Hematopoietic multipotent progenitor cell (in vitro differentiated cells): ENCODE measurements at regions not wholly inside any gene's neighbourhood (a gene's known extent, or its start where the extent isn't known, plus 50 kb on each side); places are given as distances from the start of the nearest gene placed in this dataset.
A peak's percentile ranks its signal among the peaks of the same experiment; 100 is the strongest.
"Not testable (repeated sequence)": the region's sequence is repeated elsewhere in the genome, so short reads cannot be mapped to it uniquely, and the experiment has no call there.

ENCODE experiments used
- DNase-seq, 3 donors: peaks; one replicate each; pipeline ENCODE4 v3.0.0-alpha.2; 2011 to 2015; ENCODE audit warnings: low read depth in 2 of 3, low spot score in 2 of 3

- not testable (repeated sequence) for DNase-seq
Measured at GRCh38 chr15:93343402-93343801, 254.4 kb upstream of the RGMA start.

GRCh38 chr15:93341164-93341563 lies 252.2 kb upstream of the RGMA start:
- DNase-seq = no peak

- no peak for DNase-seq
Measured at GRCh38 chr15:93340406-93340805, 251.4 kb upstream of the RGMA start.

- DNase-seq = peak in 1 of 3 donors; percentile 16
Measured at GRCh38 chr15:93333796-93334195, 244.8 kb upstream of the RGMA start.

GRCh38 chr15:93333126-93333525 lies 244.1 kb upstream of the RGMA start:
- DNase-seq = not testable (repeated sequence)

- DNase-seq = no peak
Measured at GRCh38 chr15:93332168-93332553, 243.2 kb upstream of the RGMA start.

- DNase-seq = no peak
Measured at GRCh38 chr15:93331545-93332167, 242.6 kb upstream of the RGMA start.

GRCh38 chr15:93330912-93331544 lies 242.0 kb upstream of the RGMA start:
- no peak for DNase-seq

- DNase-seq = no peak
Measured at GRCh38 chr15:93327364-93327763, 238.4 kb upstream of the RGMA start.

GRCh38 chr15:93324186-93324975 lies 235.4 kb upstream of the RGMA start:
- no peak for DNase-seq

GRCh38 chr15:93321881-93322282 lies 232.9 kb upstream of the RGMA start:
- no peak for DNase-seq

GRCh38 chr15:93319121-93319814 lies 230.3 kb upstream of the RGMA start:
- no peak for DNase-seq

GRCh38 chr15:93317772-93318171 lies 228.8 kb upstream of the RGMA start:
- no peak for DNase-seq

- no peak for DNase-seq
Measured at GRCh38 chr15:93314245-93314644, 225.2 kb upstream of the RGMA start.

GRCh38 chr15:93312891-93313486 lies 224.0 kb upstream of the RGMA start:
- no peak for DNase-seq

- no peak for DNase-seq
Measured at GRCh38 chr15:93311620-93312019, 222.6 kb upstream of the RGMA start.

GRCh38 chr15:93308026-93308690 lies 219.1 kb upstream of the RGMA start:
- no peak for DNase-seq

GRCh38 chr15:93307513-93307912 lies 218.5 kb upstream of the RGMA start:
- no peak for DNase-seq

GRCh38 chr15:93305306-93305705 lies 216.3 kb upstream of the RGMA start:
- DNase-seq = no peak

GRCh38 chr15:93302080-93302765 lies 213.2 kb upstream of the RGMA start:
- DNase-seq = no peak
